GM12873 (cell line): ENCODE measurements at regions not wholly inside any gene's neighbourhood (a gene's known extent, or its start where the extent isn't known, plus 50 kb on each side); places are given as distances from the start of the nearest gene placed in this dataset.

Experiments
- TF ChIP-seq, protein P1 (sequence below): IDR thresholded peaks from 2 replicates; pipeline ENCODE4 v1.5.1; 2012; ENCODE audit warnings: low read depth, mild to moderate bottlenecking, moderate library complexity, low read length, control low read depth; ENCODE audit not compliant: insufficient read depth; ENCODE audit errors: missing control alignments

DNA sequence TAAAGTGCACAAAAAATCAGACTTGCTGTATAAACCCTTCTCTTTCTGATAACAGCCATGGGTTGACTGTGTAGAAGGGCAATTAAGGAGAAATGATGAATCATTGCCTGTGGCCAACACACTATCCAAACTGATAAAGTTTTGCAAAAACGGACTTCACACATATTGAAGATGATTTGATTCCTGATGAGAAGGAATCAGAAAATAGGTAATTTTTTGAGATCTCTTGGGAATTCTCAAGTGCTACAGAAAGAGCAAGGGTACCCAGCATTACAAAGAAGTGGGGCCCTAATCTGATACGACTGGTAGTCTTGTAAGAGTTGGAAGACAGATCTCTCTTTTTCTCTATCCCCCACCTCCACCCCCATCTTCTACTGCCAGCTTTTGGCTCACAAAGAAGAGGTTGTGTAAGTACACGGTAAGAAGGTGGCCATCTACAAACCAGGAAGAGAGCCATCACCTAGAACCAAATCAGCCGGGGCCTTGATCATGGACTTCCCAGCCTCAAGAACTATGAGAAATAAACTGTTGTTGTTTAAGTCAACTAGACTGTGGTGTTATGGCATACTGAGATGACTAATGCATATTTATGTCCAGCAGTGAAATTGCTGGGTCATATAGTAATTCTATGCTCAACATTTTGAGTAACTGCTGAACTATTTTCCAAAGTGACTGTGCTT lies 254.7 kb downstream of the EDEM1 start:
- TF ChIP-seq, protein P1, sequence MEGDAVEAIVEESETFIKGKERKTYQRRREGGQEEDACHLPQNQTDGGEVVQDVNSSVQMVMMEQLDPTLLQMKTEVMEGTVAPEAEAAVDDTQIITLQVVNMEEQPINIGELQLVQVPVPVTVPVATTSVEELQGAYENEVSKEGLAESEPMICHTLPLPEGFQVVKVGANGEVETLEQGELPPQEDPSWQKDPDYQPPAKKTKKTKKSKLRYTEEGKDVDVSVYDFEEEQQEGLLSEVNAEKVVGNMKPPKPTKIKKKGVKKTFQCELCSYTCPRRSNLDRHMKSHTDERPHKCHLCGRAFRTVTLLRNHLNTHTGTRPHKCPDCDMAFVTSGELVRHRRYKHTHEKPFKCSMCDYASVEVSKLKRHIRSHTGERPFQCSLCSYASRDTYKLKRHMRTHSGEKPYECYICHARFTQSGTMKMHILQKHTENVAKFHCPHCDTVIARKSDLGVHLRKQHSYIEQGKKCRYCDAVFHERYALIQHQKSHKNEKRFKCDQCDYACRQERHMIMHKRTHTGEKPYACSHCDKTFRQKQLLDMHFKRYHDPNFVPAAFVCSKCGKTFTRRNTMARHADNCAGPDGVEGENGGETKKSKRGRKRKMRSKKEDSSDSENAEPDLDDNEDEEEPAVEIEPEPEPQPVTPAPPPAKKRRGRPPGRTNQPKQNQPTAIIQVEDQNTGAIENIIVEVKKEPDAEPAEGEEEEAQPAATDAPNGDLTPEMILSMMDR: no peak

DNA sequence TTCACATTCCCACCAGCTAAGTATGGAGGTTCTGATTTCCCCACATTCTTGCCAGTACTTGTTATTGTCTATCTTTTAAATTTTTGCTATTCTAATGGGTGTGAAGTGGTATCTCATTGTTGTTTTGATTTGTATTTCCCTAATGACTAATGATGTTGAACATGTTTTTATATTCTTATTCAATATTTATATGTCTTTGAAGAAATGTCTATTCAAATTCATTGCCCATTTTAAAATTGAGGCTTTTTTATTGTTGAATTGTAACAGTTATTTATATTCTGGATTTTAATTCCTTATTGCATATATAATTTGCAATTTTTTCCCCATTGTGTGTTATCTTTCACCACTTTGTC lies 255.3 kb downstream of the EDEM1 start:
- TF ChIP-seq, protein P1: no peak

- TF ChIP-seq, protein P1: no peak
Observed at GRCh38 chr3:5444253-5444652, 256.7 kb downstream of the EDEM1 start.

- TF ChIP-seq, protein P1: no peak
Observed at GRCh38 chr3:5445676-5446201, 258.2 kb downstream of the EDEM1 start.

DNA sequence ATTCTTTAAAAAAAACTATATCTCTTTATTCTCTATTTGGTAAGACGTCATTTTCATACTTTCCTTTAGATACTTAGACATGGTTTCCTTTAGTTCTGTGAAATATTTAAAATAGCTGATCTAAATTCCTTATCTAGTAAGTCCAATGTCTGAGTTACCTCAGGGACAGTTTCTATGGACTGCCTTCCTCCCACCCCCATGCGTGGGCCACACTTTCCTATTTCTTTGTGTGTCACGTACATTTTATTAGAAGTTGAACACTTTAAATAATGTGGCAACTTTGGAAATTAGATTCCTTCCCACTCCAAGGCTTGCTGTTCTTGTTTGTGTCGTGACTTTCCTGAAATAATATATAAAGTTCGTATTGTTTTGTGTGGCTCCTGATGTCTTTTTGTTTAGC lies 260.7 kb downstream of the EDEM1 start:
- TF ChIP-seq, protein P1: no peak

DNA sequence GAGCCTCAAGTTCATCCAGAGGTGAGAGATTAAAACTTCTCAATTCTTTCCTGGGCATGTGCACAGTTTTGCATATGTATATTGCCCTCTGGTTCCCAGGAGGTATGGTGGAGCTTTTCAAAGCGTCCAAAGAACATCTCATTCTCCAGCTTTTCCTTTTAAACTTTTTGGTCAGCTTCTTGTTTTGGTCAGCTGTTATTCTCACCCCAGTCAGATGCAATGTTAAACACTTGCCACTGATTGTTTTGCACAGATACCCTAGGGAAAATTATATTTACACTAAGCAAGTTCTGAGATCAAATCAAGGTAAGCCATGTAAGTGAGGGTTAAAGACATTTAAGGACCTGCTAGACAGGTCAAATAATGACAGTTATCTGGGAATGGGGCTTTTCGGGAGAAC lies 261.3 kb downstream of the EDEM1 start:
- TF ChIP-seq, protein P1: no peak

GRCh38 chr3:5456199-5456598 lies 268.7 kb downstream of the EDEM1 start:
- TF ChIP-seq, protein P1: no peak

DNA sequence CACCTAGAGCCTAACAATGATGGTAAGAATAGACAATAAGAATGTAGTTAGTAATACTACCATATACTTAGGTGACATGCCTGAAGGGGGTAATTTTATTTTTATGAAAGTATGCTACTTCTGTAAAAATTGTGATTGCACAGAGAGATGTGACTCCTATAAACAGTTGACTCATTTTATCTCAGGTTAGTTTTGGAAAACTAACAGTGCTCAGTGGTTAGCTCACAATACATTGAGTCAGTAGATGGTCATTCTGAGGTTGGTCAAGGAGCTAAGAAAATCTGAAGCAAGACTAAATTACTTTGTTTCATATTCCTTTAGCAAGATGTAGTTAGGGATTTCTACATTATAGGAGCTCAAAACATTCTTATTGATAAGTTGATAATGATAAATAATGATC lies 271.0 kb downstream of the EDEM1 start:
- TF ChIP-seq, protein P1: no peak
